ENCODE measurements at regions not wholly inside any gene's neighbourhood (a gene's known extent, or its start where the extent isn't known, plus 50 kb on each side); places are given as distances from the start of the nearest gene placed in this dataset.
"Not testable (repeated sequence)": the region's sequence is repeated elsewhere in the genome, so short reads cannot be mapped to it uniquely, and the experiment has no call there.

DNA sequence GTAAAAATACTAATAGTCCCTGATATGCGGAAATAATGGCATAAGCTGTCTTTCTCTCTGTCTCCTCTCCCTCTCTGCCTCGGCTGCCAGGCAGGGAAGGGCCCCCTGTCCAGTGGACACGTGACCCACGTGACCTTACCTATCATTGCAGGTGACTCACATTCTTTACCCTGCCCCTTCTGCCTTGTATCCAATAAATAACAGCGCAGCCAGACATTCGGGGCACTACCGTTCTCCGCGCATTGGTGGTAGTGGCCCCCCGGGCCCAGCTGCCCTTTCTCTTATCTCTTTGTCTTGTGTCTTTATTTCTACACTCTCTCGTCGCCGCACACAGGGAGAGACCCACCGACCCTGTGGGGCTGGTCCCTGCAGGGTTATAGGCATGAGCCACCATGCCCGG, 66.6 kb upstream of the MUC20 start:
- DNase-seq; BruUV-seq (replicated peaks); H3K9me3 Mint-ChIP-seq (ENCODE audit: low read depth, unreplicated experiment); H3K4me1 Mint-ChIP-seq (ENCODE audit: low read depth, unreplicated experiment); CTCF ChIA-PET; H3K27ac Mint-ChIP-seq (ENCODE audit: unreplicated experiment); H3K4me3 Mint-ChIP-seq (ENCODE audit: low read depth, unreplicated experiment); H3K27me3 Mint-ChIP-seq (ENCODE audit: unreplicated experiment): not testable (repeated sequence)
- peaks cover 24% of the 10 kb centered on the region for H3K36me3 Mint-ChIP-seq (ENCODE audit: insufficient read depth, unreplicated experiment)
- intact Hi-C loops (cut with micrococcal nuclease; ENCODE audit: unreplicated experiment), result loop anchor here (10.0 kb wide), 1 partner anchor 201 kb away; no protein-coding TSS in a partner anchor

DNA sequence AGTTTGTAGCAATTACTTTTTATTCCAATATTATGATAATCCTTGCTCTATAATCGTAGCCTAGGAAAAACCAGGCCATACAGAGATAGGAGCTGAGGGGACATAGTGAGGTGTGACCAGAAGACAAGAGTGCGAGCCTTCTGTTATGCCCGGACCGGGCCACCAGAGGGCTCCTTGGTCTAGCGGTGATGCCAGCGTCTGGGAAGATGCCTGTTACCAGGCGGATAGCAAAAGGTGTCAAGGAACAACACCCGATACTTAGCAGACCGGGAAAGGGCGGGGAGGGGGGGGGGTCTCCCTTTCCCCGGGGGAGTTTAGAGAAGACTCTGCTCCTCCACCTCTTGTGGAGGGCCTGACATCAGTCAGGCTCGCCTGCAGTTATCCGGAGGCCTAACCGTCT, 67.1 kb upstream of the MUC20 start:
- intact Hi-C loops (cut with micrococcal nuclease; ENCODE audit: unreplicated experiment), result loop anchor here (10.0 kb wide), 1 partner anchor 201 kb away; no protein-coding TSS in a partner anchor
- H3K4me1 Mint-ChIP-seq (ENCODE audit: low read depth, unreplicated experiment); CTCF ChIA-PET; H3K27ac Mint-ChIP-seq (ENCODE audit: unreplicated experiment); H3K9me3 Mint-ChIP-seq (ENCODE audit: low read depth, unreplicated experiment); H3K27me3 Mint-ChIP-seq (ENCODE audit: unreplicated experiment); H3K4me3 Mint-ChIP-seq (ENCODE audit: low read depth, unreplicated experiment); BruUV-seq (replicated peaks): not testable (repeated sequence)
- peak; percentile 40 for DNase-seq
- H3K36me3 Mint-ChIP-seq (ENCODE audit: insufficient read depth, unreplicated experiment), result peaks cover 24% of the 10 kb centered on the region
- TF ChIP-seq, protein P1, sequence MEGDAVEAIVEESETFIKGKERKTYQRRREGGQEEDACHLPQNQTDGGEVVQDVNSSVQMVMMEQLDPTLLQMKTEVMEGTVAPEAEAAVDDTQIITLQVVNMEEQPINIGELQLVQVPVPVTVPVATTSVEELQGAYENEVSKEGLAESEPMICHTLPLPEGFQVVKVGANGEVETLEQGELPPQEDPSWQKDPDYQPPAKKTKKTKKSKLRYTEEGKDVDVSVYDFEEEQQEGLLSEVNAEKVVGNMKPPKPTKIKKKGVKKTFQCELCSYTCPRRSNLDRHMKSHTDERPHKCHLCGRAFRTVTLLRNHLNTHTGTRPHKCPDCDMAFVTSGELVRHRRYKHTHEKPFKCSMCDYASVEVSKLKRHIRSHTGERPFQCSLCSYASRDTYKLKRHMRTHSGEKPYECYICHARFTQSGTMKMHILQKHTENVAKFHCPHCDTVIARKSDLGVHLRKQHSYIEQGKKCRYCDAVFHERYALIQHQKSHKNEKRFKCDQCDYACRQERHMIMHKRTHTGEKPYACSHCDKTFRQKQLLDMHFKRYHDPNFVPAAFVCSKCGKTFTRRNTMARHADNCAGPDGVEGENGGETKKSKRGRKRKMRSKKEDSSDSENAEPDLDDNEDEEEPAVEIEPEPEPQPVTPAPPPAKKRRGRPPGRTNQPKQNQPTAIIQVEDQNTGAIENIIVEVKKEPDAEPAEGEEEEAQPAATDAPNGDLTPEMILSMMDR (IDR thresholded peaks at IDR 0.05; ENCODE audit: unreplicated experiment), result peak; percentile 23

DNA sequence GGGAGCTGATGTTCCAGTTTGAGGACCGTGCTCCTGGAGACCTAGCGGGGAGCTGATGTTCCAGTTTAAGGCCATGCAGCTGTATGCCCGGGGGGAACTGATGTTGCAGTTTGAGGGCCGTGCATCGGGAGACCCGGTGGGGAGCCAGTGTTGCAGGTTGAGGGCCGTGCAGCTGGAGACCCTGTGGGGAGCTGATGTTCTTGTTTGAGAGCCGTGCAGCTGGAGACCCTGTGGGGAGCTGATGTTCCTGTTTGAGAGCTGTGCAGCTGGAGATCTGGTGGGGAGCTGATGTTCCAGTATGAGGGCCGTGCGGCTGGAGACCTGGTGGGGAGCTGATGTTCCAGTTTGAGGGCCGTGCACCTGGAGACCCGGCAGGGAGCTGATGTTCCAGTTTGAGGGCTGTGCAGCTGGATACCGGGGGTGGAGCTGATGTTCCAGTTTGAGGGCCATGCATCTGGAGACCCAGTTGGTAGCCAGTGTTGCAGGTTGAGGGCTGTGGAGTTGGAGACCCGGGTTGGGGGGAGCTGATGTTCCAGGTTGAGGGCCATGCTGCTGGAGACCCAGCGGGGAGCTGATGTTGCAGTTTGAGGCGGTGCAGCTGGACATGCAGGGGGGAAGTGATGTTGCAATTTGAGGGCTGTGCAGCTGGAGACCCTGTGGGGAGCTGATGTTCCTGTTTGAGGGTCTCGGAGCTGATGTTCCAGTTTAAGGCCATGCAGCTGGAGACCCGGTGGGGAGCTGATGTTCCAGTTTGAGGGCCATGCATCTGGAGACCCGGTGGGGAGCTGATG, 64.4 kb upstream of the APOD start:
- H3K27ac Mint-ChIP-seq (ENCODE audit: unreplicated experiment); H3K27me3 Mint-ChIP-seq (ENCODE audit: unreplicated experiment); intact Hi-C loops (cut with micrococcal nuclease; ENCODE audit: unreplicated experiment); DNase-seq; H3K4me3 Mint-ChIP-seq (ENCODE audit: low read depth, unreplicated experiment); H3K4me1 Mint-ChIP-seq (ENCODE audit: low read depth, unreplicated experiment); H3K36me3 Mint-ChIP-seq (ENCODE audit: insufficient read depth, unreplicated experiment); BruUV-seq (replicated peaks): not testable (repeated sequence)
- peaks cover 11% of the 10 kb centered on the region for H3K9me3 Mint-ChIP-seq (ENCODE audit: low read depth, unreplicated experiment)
- CTCF ChIA-PET, result interaction anchor here (0.6 kb wide), 1 partner anchor 193 kb away, joined by 3 read pairs; no protein-coding TSS in a partner anchor

DNA sequence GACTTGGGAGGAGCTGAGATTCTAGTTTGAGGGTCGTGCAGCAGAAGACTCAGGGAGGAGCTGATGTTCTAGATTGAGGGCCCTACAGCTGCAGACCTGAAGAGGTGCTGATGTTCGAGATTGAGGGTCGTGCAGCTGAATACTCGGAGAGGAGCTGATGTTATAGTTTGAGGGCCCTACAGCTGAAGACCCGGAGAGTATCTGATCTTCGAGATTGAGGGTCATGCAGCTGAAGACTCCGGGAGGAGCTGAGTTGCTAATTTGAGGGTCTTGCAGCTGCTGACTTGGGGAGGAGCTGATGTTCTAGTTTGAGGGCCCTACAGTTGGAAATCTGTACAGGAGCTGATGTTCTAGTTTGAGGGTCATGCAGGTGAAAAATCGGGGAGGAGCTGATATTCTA, 62.1 kb upstream of the APOD start:
- H3K36me3 Mint-ChIP-seq (ENCODE audit: insufficient read depth, unreplicated experiment); H3K4me3 Mint-ChIP-seq (ENCODE audit: low read depth, unreplicated experiment); H3K4me1 Mint-ChIP-seq (ENCODE audit: low read depth, unreplicated experiment); H3K27ac Mint-ChIP-seq (ENCODE audit: unreplicated experiment); DNase-seq; BruUV-seq (replicated peaks); H3K27me3 Mint-ChIP-seq (ENCODE audit: unreplicated experiment); CTCF ChIA-PET; intact Hi-C loops (cut with micrococcal nuclease; ENCODE audit: unreplicated experiment): not testable (repeated sequence)
- H3K9me3 Mint-ChIP-seq (ENCODE audit: low read depth, unreplicated experiment), result peaks cover 11% of the 10 kb centered on the region

DNA sequence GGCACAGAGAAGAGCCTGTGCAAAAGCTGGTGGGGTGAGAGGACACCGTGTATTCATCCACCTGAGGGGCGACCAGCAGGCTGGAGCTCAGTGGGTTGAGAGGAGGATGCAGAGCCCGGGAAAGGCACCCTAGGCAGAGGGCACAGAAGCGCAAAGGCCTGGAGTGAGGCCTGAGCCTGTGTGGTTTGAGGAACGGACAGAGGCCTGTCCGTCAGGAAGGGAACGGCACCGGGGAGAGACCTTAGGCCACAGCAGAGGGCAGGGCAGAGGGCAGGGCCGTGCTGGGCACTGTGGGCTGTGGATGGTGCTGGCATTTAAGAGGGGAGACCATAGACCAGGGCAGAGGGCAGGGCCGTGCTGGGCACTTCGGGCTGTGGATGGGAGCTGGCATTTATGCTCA, 59.5 kb upstream of the APOD start:
- H3K36me3 Mint-ChIP-seq (ENCODE audit: insufficient read depth, unreplicated experiment); BruUV-seq (replicated peaks); H3K27me3 Mint-ChIP-seq (ENCODE audit: unreplicated experiment); H3K4me3 Mint-ChIP-seq (ENCODE audit: low read depth, unreplicated experiment); CTCF ChIA-PET; intact Hi-C loops (cut with micrococcal nuclease; ENCODE audit: unreplicated experiment); H3K27ac Mint-ChIP-seq (ENCODE audit: unreplicated experiment); H3K4me1 Mint-ChIP-seq (ENCODE audit: low read depth, unreplicated experiment); DNase-seq: not testable (repeated sequence)
- H3K9me3 Mint-ChIP-seq (ENCODE audit: low read depth, unreplicated experiment), result peaks cover 11% of the 10 kb centered on the region

DNA sequence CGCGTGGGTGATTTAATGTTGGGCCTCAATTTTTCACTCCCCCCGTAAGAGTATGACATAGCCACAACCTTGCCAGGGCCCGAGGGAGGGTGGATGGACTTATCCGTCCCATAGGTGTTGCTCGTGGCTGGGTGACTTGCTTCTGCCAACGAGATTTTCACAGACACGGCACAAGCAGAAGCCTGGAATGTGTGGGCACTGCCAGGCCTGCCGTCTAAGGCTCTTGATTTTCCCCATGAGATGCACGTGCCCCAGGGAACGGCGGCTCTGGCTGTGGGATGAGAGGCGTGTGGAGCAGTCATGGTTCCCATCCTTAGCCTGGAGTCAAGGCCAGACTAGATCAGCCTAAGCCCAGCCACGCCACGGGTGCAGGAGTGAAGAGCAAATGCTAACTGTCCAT, 58.6 kb upstream of the APOD start:
- H3K4me3 Mint-ChIP-seq (ENCODE audit: low read depth, unreplicated experiment); H3K36me3 Mint-ChIP-seq (ENCODE audit: insufficient read depth, unreplicated experiment); BruUV-seq (replicated peaks); H3K27ac Mint-ChIP-seq (ENCODE audit: unreplicated experiment); DNase-seq; H3K27me3 Mint-ChIP-seq (ENCODE audit: unreplicated experiment); CTCF ChIA-PET; intact Hi-C loops (cut with micrococcal nuclease; ENCODE audit: unreplicated experiment); H3K4me1 Mint-ChIP-seq (ENCODE audit: low read depth, unreplicated experiment): not testable (repeated sequence)
- peaks cover 11% of the 10 kb centered on the region for H3K9me3 Mint-ChIP-seq (ENCODE audit: low read depth, unreplicated experiment)

DNA sequence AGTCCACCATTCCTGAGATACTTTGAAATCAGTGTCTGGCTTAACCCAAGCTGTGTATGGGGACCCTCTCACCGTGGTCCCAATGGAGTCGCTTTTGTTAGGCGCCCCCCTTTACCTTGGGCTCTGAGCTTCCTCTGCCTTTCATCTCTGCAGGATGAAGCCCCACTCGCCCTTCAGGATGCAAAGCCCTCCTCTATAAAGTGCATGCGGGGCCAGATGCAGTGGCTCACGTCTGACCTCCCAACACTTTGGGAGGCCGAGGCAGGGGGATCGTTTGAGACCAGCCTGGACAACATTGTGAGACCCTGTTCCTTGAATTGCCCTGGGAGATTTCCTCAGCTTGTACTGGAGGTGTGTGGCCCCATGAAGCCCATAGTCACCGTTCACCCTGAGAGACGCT, 54.7 kb upstream of the APOD start:
- DNase-seq; H3K36me3 Mint-ChIP-seq (ENCODE audit: insufficient read depth, unreplicated experiment); BruUV-seq (replicated peaks); H3K27me3 Mint-ChIP-seq (ENCODE audit: unreplicated experiment); H3K4me3 Mint-ChIP-seq (ENCODE audit: low read depth, unreplicated experiment); CTCF ChIA-PET; H3K4me1 Mint-ChIP-seq (ENCODE audit: low read depth, unreplicated experiment); H3K27ac Mint-ChIP-seq (ENCODE audit: unreplicated experiment); H3K9me3 Mint-ChIP-seq (ENCODE audit: low read depth, unreplicated experiment); intact Hi-C loops (cut with micrococcal nuclease; ENCODE audit: unreplicated experiment): not testable (repeated sequence)

DNA sequence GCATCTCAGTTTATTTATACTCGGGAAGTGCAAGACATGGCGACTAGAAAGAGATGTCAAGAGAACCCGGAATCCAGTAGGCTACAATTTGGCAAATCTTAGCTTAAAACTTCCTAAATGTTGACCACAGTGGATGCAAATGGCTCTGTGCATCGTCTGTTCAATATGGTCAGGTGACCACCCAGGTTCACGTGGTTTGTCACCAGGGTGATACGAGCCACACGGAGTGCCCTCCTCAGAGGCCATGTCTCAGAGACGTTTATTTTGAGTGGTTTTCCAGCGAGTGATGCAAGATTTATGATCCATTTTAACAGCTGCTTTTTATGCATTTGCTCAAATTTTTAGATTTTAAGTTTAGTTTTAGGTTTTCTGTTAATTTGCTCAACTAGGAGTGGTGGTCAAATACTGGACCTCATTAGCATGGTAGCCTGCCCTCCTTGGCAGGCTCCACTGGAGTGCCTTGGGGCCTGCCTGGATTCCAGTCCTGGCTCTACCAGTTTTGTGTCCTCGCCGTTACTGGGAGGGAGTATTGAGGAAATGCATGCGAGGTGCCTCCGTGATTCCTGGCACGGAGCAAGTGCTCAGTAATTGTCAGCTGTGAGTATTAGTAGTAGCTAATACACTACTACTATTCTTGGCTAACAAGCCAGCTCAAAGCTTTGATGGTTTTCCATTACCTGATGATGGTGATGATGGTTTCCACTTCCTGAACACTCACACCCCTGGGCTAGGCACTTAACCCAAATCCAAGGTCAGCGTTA, 53.9 kb upstream of the APOD start:
- H3K27me3 Mint-ChIP-seq (ENCODE audit: unreplicated experiment); BruUV-seq (replicated peaks); DNase-seq; intact Hi-C loops (cut with micrococcal nuclease; ENCODE audit: unreplicated experiment); H3K9me3 Mint-ChIP-seq (ENCODE audit: low read depth, unreplicated experiment); H3K27ac Mint-ChIP-seq (ENCODE audit: unreplicated experiment); CTCF ChIA-PET; H3K36me3 Mint-ChIP-seq (ENCODE audit: insufficient read depth, unreplicated experiment); H3K4me1 Mint-ChIP-seq (ENCODE audit: low read depth, unreplicated experiment): not testable (repeated sequence)
- peak overlapping the region; percentile 74 for H3K4me3 Mint-ChIP-seq (ENCODE audit: low read depth, unreplicated experiment)

DNA sequence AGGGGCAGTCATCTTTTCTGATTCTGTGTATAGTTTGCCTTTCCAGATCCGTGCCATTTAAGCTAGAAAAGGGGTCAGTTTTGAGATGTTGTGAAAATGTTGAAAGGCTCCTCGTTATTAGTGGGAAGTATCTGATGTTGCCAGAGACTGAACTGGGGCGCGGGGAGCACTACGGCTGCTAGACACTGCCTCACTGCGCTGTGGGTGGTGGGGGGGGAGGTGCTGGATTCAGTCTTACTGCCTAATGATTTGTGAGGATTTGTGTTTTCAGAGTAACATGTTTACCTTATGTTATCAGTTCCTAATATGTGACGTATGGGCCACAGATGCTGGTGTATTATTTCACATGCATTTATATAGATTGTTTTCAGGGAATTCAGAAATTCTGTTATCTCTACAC, 53.3 kb upstream of the APOD start:
- H3K9me3 Mint-ChIP-seq (ENCODE audit: low read depth, unreplicated experiment); CTCF ChIA-PET: not testable (repeated sequence)

More for the DNA sequence above, 53.3 kb upstream of the APOD start:
- BruUV-seq (replicated peaks), result TSS peak; percentile 42
- H3K4me3 Mint-ChIP-seq (ENCODE audit: low read depth, unreplicated experiment), result peak overlapping the region; percentile 74
- DNase-seq; H3K4me1 Mint-ChIP-seq (ENCODE audit: low read depth, unreplicated experiment); H3K27ac Mint-ChIP-seq (ENCODE audit: unreplicated experiment); intact Hi-C loops (cut with micrococcal nuclease; ENCODE audit: unreplicated experiment); H3K27me3 Mint-ChIP-seq (ENCODE audit: unreplicated experiment); H3K36me3 Mint-ChIP-seq (ENCODE audit: insufficient read depth, unreplicated experiment): not testable (repeated sequence)
